ENCODE measurements at regions not wholly inside any gene's neighbourhood (a gene's known extent, or its start where the extent isn't known, plus 50 kb on each side); places are given as distances from the start of the nearest gene placed in this dataset.

- ChIA-PET POLR2A (no interaction called here), CTCF (no interaction called here)
- Histone ChIP-seq H3K27ac (ENCODE audit: insufficient read depth in 1 of 2, low read depth in 1 of 2, low read length in 2 of 2, poor library complexity in 1 of 2, severe bottlenecking in 2 of 2) (no peak overlapping the region), H3K9me3 (ENCODE audit: control extremely low read depth in 1 of 5, control insufficient read depth in 4 of 5, insufficient read depth in 2 of 5, low read depth in 1 of 5, low read length in 4 of 5) (no peaks in the 10 kb centered on the region), H3K36me3 (ENCODE audit: control insufficient read depth in 4 of 4, insufficient read depth in 4 of 4, low read length in 3 of 4) (no peaks in the 10 kb centered on the region), H3K4me3 (ENCODE audit: control insufficient read depth in 1 of 7, extremely low read depth in 1 of 7, insufficient read depth in 4 of 7, low read depth in 2 of 7, low read length in 6 of 7) (no peak overlapping the region), H3K4me1 (ENCODE audit: control extremely low read depth in 1 of 4, control insufficient read depth in 4 of 4, insufficient read depth in 4 of 4, low read length in 3 of 4) (no peaks in the 10 kb centered on the region), H3K27me3 (replicated peaks in 2 of 5; ENCODE audit: control insufficient read depth in 4 of 5, insufficient read depth in 5 of 5, low read length in 4 of 5) (peaks cover 0 to 5% (median 0%) of the 10 kb centered on the region in 5 experiments)
- WGBS (ENCODE audit: insufficient coverage): 29% methylated on average over 4 of the region's 5 CpGs
- no peak for DNase-seq
Measured at GRCh38 chr3:137259701-137260100, 301.9 kb downstream of the IL20RB start.

- Histone ChIP-seq H3K36me3 (ENCODE audit: control insufficient read depth in 4 of 4, insufficient read depth in 4 of 4, low read length in 3 of 4) (no peaks in the 10 kb centered on the region), H3K4me3 (ENCODE audit: control insufficient read depth in 1 of 7, extremely low read depth in 1 of 7, insufficient read depth in 4 of 7, low read depth in 2 of 7, low read length in 6 of 7) (no peak overlapping the region), H3K4me1 (ENCODE audit: control extremely low read depth in 1 of 4, control insufficient read depth in 4 of 4, insufficient read depth in 4 of 4, low read length in 3 of 4) (no peaks in the 10 kb centered on the region), H3K9me3 (ENCODE audit: control extremely low read depth in 1 of 5, control insufficient read depth in 4 of 5, insufficient read depth in 2 of 5, low read depth in 1 of 5, low read length in 4 of 5) (no peaks in the 10 kb centered on the region), H3K27me3 (replicated peaks in 2 of 5; ENCODE audit: control insufficient read depth in 4 of 5, insufficient read depth in 5 of 5, low read length in 4 of 5) (peaks cover 0 to 5% (median 0%) of the 10 kb centered on the region in 5 experiments), H3K27ac (ENCODE audit: insufficient read depth in 1 of 2, low read depth in 1 of 2, low read length in 2 of 2, poor library complexity in 1 of 2, severe bottlenecking in 2 of 2) (no peak overlapping the region)
- ChIA-PET CTCF (no interaction called here), POLR2A (no interaction called here)
- DNase-seq: no peak
- 71% methylated on average over 12 of the region's 14 CpGs for WGBS (ENCODE audit: insufficient coverage)
Measured at GRCh38 chr3:137264071-137264820, 306.5 kb downstream of the IL20RB start.

- Histone ChIP-seq H3K9me3 (ENCODE audit: control extremely low read depth in 1 of 5, control insufficient read depth in 4 of 5, insufficient read depth in 2 of 5, low read depth in 1 of 5, low read length in 4 of 5) (no peaks in the 10 kb centered on the region), H3K27ac (ENCODE audit: insufficient read depth in 1 of 2, low read depth in 1 of 2, low read length in 2 of 2, poor library complexity in 1 of 2, severe bottlenecking in 2 of 2) (no peak overlapping the region), H3K4me3 (ENCODE audit: control insufficient read depth in 1 of 7, extremely low read depth in 1 of 7, insufficient read depth in 4 of 7, low read depth in 2 of 7, low read length in 6 of 7) (no peak overlapping the region), H3K36me3 (ENCODE audit: control insufficient read depth in 4 of 4, insufficient read depth in 4 of 4, low read length in 3 of 4) (no peaks in the 10 kb centered on the region), H3K4me1 (ENCODE audit: control extremely low read depth in 1 of 4, control insufficient read depth in 4 of 4, insufficient read depth in 4 of 4, low read length in 3 of 4) (no peaks in the 10 kb centered on the region), H3K27me3 (replicated peaks in 2 of 5; ENCODE audit: control insufficient read depth in 4 of 5, insufficient read depth in 5 of 5, low read length in 4 of 5) (peaks cover 0 to 5% (median 0%) of the 10 kb centered on the region in 5 experiments)
- no peak for DNase-seq
- 60% methylated on average over 1 of the region's 3 CpGs for WGBS (ENCODE audit: insufficient coverage)
- ChIA-PET CTCF (no interaction called here), POLR2A (no interaction called here)
Measured at GRCh38 chr3:137264843-137265330, 307.1 kb downstream of the IL20RB start.

- no peaks in the 10 kb centered on the region for H3K4me1 ChIP-seq (ENCODE audit: control extremely low read depth in 1 of 4, control insufficient read depth in 4 of 4, insufficient read depth in 4 of 4, low read length in 3 of 4)
- H3K27ac ChIP-seq (ENCODE audit: insufficient read depth in 1 of 2, low read depth in 1 of 2, low read length in 2 of 2, poor library complexity in 1 of 2, severe bottlenecking in 2 of 2): no peak overlapping the region
- H3K9me3 ChIP-seq (ENCODE audit: control extremely low read depth in 1 of 5, control insufficient read depth in 4 of 5, insufficient read depth in 2 of 5, low read depth in 1 of 5, low read length in 4 of 5): no peaks in the 10 kb centered on the region
- H3K4me3 ChIP-seq (ENCODE audit: control insufficient read depth in 1 of 7, extremely low read depth in 1 of 7, insufficient read depth in 4 of 7, low read depth in 2 of 7, low read length in 6 of 7): no peak overlapping the region
- no peak for DNase-seq
- ChIA-PET POLR2A (no interaction called here), CTCF (no interaction called here)
- no peaks in the 10 kb centered on the region for H3K36me3 ChIP-seq (ENCODE audit: control insufficient read depth in 4 of 4, insufficient read depth in 4 of 4, low read length in 3 of 4)
- no peaks in the 10 kb centered on the region for H3K27me3 ChIP-seq (replicated peaks in 2 of 5; ENCODE audit: control insufficient read depth in 4 of 5, insufficient read depth in 5 of 5, low read length in 4 of 5)
Measured at GRCh38 chr3:137282871-137283270, 325.1 kb downstream of the IL20RB start.

- DNase-seq: no peak
- H3K4me1 ChIP-seq (ENCODE audit: control extremely low read depth in 1 of 4, control insufficient read depth in 4 of 4, insufficient read depth in 4 of 4, low read length in 3 of 4): no peaks in the 10 kb centered on the region
- no peak overlapping the region for H3K27ac ChIP-seq (ENCODE audit: insufficient read depth in 1 of 2, low read depth in 1 of 2, low read length in 2 of 2, poor library complexity in 1 of 2, severe bottlenecking in 2 of 2)
- H3K27me3 ChIP-seq (replicated peaks in 2 of 5; ENCODE audit: control insufficient read depth in 4 of 5, insufficient read depth in 5 of 5, low read length in 4 of 5): no peaks in the 10 kb centered on the region
- no peaks in the 10 kb centered on the region for H3K36me3 ChIP-seq (ENCODE audit: control insufficient read depth in 4 of 4, insufficient read depth in 4 of 4, low read length in 3 of 4)
- WGBS (ENCODE audit: insufficient coverage): 90% methylated on average over 1 of the region's 2 CpGs
- H3K4me3 ChIP-seq (ENCODE audit: control insufficient read depth in 1 of 7, extremely low read depth in 1 of 7, insufficient read depth in 4 of 7, low read depth in 2 of 7, low read length in 6 of 7): no peak overlapping the region
- CTCF ChIA-PET: no interaction called here
- no peaks in the 10 kb centered on the region for H3K9me3 ChIP-seq (ENCODE audit: control extremely low read depth in 1 of 5, control insufficient read depth in 4 of 5, insufficient read depth in 2 of 5, low read depth in 1 of 5, low read length in 4 of 5)
- POLR2A ChIA-PET: no interaction called here
Measured at GRCh38 chr3:137285924-137286323, 328.1 kb downstream of the IL20RB start.

- peaks cover 0 to 2% (median 0%) of the 10 kb centered on the region in 5 experiments for H3K27me3 ChIP-seq (replicated peaks in 2 of 5; ENCODE audit: control insufficient read depth in 4 of 5, insufficient read depth in 5 of 5, low read length in 4 of 5)
- ChIA-PET CTCF (no interaction called here), POLR2A (no interaction called here)
- WGBS (ENCODE audit: insufficient coverage): no CpG with 5 or more reads among the region's 1 CpG
- H3K36me3 ChIP-seq (ENCODE audit: control insufficient read depth in 4 of 4, insufficient read depth in 4 of 4, low read length in 3 of 4): no peaks in the 10 kb centered on the region
- no peaks in the 10 kb centered on the region for H3K9me3 ChIP-seq (ENCODE audit: control extremely low read depth in 1 of 5, control insufficient read depth in 4 of 5, insufficient read depth in 2 of 5, low read depth in 1 of 5, low read length in 4 of 5)
- DNase-seq: no peak
- H3K27ac ChIP-seq (ENCODE audit: insufficient read depth in 1 of 2, low read depth in 1 of 2, low read length in 2 of 2, poor library complexity in 1 of 2, severe bottlenecking in 2 of 2): no peak overlapping the region
- H3K4me1 ChIP-seq (ENCODE audit: control extremely low read depth in 1 of 4, control insufficient read depth in 4 of 4, insufficient read depth in 4 of 4, low read length in 3 of 4): no peaks in the 10 kb centered on the region
- H3K4me3 ChIP-seq (ENCODE audit: control insufficient read depth in 1 of 7, extremely low read depth in 1 of 7, insufficient read depth in 4 of 7, low read depth in 2 of 7, low read length in 6 of 7): no peak overlapping the region
Measured at GRCh38 chr3:137293086-137293485, 335.3 kb downstream of the IL20RB start.

GRCh38 chr3:137294139-137294538, 336.4 kb downstream of the IL20RB start:
- H3K9me3 ChIP-seq (ENCODE audit: control extremely low read depth in 1 of 5, control insufficient read depth in 4 of 5, insufficient read depth in 2 of 5, low read depth in 1 of 5, low read length in 4 of 5): no peaks in the 10 kb centered on the region

More at GRCh38 chr3:137294139-137294538, 336.4 kb downstream of the IL20RB start:
- no peaks in the 10 kb centered on the region for H3K4me1 ChIP-seq (ENCODE audit: control extremely low read depth in 1 of 4, control insufficient read depth in 4 of 4, insufficient read depth in 4 of 4, low read length in 3 of 4)
- no peak overlapping the region for H3K4me3 ChIP-seq (ENCODE audit: control insufficient read depth in 1 of 7, extremely low read depth in 1 of 7, insufficient read depth in 4 of 7, low read depth in 2 of 7, low read length in 6 of 7)
- POLR2A ChIA-PET: no interaction called here
- 96% methylated on average over 4 of the region's 5 CpGs for WGBS (ENCODE audit: insufficient coverage)
- H3K36me3 ChIP-seq (ENCODE audit: control insufficient read depth in 4 of 4, insufficient read depth in 4 of 4, low read length in 3 of 4): no peaks in the 10 kb centered on the region
- no peak for DNase-seq
- CTCF ChIA-PET: no interaction called here
- peaks cover 0 to 2% (median 0%) of the 10 kb centered on the region in 5 experiments for H3K27me3 ChIP-seq (replicated peaks in 2 of 5; ENCODE audit: control insufficient read depth in 4 of 5, insufficient read depth in 5 of 5, low read length in 4 of 5)
- H3K27ac ChIP-seq (ENCODE audit: insufficient read depth in 1 of 2, low read depth in 1 of 2, low read length in 2 of 2, poor library complexity in 1 of 2, severe bottlenecking in 2 of 2): no peak overlapping the region
